NCI-H1105 (cell line): ENCODE measurements at regions not wholly inside any gene's neighbourhood (a gene's known extent, or its start where the extent isn't known, plus 50 kb on each side); places are given as distances from the start of the nearest gene placed in this dataset.

Experiments
- DNase-seq: peaks from one replicate; lab custom pipeline; 2025; lab: John Stamatoyannopoulos, UW

GRCh38 chr5:36355516-36355915 is 53.8 kb upstream of the RANBP3L start:
- no peak for DNase-seq

- DNase-seq: no peak
Observed at GRCh38 chr5:36356915-36357314, 55.2 kb upstream of the RANBP3L start.

DNA sequence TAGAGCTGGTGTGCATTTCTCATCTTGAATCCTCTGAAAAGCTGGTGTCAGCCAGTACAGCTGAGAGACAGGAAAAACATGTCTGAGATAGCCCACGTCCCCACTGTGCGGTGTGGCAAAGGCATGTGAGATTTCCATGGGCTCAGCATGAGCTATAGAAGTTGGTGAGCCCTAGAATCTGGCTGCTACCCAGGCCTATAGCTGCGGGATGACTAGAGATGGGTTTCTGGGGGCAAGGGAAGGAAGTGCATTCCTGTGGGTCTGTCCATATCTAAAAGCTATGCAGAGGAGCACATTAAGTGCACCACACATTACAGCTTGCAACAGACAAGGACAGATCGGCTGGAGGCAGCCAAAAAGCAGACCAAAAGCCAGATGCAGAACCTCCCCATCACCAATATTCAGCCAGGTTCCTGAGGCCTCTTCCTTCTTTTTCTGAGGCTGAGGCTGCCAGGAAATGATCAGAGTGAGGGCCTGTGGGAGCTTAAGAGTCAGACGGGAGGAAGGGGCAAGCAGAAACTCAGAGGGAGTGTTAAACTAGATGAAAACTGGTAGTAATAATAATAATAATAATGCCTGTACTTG is 55.8 kb upstream of the RANBP3L start:
- DNase-seq: no peak

DNA sequence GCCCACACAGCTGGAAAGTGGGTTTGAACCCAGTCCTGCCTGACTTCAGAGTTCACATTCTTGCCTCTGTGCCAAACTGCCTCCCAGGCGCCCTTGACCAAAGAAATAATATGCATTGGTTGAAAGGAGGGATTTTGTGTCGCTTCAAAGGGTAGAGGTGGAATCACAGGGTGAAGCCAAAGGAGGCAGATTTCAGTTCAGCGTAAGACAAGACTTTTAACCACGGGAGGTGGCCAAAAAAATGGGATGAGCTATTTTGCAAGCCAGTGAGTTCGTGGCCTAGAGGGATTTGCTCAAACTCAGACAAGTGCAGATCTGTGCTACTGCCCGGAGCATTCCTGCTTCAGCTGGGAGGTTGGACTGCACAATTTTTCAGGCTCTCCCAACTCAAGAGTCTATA is 57.6 kb upstream of the RANBP3L start:
- DNase-seq: no peak

DNA sequence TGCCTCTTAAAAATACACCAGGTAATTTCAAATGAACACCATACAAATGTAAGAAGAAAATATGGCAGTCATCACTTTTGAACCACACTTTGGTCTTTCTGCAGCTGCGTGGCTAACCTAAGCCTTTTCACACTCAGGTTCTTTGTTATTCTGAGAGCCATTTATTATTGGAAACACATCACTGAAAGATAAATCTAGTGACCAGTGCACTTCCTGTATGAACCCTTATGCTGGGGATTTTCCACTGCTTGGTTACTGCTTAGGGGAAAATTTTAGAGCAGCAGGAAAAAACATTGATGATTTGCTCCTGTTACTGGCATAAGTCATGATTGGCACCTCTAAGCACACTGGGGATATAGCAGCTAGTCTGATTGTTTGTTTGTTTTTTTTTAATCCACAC is 58.6 kb upstream of the RANBP3L start:
- DNase-seq: no peak

DNA sequence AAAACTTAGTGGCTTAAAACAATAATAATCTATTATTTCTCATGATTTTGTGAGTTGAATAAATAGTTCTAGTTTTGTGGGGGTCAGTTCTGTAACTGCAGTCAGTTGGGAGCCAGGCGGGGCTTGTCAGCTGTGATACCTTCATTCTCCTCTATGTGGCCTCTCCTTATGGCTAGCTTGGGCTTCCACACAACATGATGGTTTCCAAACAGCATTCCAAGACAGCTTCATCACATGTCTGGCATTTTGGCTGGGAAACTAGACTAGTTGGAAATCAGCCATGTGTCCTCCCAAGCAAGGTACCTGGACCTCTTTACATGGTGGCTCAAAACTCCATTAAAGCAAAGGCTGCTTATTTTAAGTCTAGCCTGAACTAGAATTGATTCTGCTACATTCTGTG is 61.4 kb upstream of the RANBP3L start:
- DNase-seq: no peak

GRCh38 chr5:36363744-36364143 is 62.0 kb upstream of the RANBP3L start:
- no peak for DNase-seq

DNA sequence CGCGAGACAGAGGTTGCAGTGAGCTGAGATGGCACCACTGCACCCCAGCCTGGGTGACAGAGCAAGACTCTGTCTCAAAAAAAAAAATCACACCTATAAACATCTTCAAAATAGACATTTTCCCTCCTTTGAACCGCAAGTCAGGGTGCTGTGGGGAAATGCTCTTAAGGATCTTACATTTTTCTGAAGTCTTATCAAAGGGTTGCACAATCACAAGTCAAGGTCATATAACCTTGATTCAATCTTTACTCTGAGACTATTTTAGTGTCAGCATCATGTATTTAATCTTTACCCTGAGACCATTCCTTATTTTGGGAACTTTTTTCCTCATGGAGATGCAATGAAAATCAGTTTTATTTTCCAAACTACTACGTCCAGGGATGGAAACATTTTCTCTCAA is 62.8 kb upstream of the RANBP3L start:
- no peak for DNase-seq

- DNase-seq: no peak
Observed at GRCh38 chr5:36365896-36366295, 64.2 kb upstream of the RANBP3L start.

DNA sequence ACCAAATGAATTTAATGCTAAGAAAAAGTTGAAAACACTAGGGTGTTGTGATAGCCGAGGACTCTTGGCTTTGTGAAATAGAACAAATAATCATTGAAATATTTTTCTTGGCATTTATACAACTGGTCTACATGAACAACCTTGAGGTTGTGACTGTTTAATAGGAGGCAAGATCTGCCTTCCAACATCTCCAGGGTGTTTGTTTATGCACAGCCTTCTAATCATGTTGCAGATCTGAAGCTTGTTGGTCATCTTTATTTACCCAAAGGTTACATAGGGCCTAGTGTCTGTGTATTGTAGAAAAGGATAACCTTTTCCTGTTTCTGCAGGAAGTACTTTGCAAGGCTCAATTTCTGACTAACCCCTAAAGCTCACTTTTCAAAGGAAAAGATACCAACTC is 65.2 kb upstream of the RANBP3L start:
- DNase-seq: no peak

DNA sequence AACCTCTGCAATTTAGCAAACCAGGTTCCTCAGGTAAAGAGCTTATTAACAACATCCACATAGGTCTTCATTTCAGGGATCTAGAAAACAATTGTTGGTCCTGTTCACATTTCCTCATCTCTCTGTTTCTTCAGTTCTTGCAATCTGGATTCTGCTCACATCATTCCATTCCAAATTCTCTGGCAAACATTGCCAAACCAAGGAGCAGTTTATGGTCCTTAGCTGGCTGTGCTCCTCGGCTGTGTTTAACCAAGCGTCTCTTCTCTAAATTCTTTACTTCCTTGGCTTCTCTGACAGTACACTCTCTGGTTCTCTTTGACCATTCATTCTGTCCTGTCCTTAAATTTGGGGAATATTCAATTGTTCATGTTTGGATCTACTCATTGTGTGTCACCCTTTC is 65.8 kb upstream of the RANBP3L start:
- DNase-seq: no peak

DNA sequence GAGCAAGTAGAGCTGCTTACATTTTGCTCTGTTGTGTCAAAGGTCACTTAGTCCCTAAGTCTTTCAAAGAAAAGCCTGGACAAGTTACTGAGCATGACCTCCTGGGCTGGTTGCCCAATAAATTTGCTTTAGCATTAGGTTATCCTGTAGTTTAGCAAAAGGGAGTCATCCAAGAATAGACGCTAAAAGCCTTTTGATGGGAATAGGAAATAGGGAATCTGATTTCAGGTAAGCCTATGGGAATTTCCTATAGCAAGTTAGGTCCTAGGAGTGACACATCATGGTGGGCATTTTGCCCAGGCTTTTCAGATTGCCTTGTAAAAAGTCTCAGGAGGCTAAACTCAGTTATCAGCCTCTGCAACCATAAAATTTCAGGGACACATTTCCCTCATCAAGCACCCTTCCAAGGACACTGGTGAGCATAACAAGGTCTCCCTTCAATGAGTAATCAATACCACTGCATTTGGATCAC is 67.6 kb upstream of the RANBP3L start:
- DNase-seq: no peak

DNA sequence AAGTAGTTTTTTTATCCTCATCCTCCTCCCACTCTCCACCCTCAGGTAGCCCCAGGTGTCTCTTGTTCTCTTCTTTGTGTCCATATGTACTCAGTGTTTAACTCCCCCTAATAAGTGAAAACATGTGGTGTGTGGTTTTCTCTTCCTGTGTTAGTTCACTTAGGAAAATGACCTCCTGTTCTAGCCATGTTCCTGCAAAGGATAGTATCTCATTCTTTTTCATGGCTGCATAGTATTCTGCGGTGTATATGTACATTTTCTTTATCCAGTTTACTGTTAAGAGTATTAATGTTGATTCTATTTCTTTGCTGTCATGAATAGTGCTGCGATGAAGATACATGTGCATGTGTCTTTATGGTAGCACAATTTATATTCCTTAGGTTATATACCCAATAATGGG is 68.4 kb upstream of the RANBP3L start:
- no peak for DNase-seq

- DNase-seq: no peak
Observed at GRCh38 chr5:36371366-36371765, 69.7 kb upstream of the RANBP3L start.

- no peak for DNase-seq
Observed at GRCh38 chr5:36373527-36374086, 71.9 kb upstream of the RANBP3L start.

GRCh38 chr5:36374266-36374862 is 72.7 kb upstream of the RANBP3L start:
- DNase-seq: no peak

GRCh38 chr5:36377192-36377591 is 75.5 kb upstream of the RANBP3L start:
- DNase-seq: no peak

DNA sequence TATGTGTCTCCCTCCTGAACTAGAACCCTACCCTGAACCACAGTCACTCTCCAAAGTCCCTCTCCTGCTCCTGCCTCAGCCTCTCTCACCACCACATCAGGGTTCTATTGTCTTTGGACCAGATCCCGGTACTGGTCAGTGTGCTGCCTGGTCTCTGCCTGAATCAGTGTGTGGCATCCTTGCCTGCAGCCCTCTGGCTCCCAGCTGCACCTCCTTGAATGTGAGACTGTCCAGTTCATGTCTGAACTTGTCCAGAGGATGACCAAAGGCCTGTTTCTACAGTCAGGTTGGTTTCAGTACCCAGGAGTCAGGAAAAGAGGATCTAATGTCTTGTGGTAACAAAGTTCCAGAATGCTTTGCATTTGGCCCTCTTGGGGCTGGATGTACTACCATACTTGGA is 76.8 kb upstream of the RANBP3L start:
- no peak for DNase-seq

DNA sequence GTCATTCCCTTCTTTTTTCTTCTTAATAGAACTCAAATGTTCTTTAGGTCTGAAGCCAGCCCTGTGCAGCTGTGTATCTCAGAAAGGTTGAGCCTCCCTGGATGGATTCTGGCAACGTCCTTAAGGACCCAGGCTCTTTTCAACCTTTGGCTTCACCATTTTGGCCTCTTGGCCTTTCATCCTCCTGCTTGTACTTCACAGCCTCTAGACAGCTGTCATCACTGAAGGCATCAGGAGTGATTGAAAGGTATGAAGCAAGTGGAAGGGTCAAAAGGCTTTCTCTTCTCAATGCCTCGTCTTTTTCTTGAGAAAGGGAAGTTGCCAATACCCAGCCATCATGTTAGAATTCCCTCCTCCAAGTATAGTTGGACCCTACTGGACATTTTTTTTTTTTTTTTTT is 81.2 kb upstream of the RANBP3L start:
- no peak for DNase-seq

DNA sequence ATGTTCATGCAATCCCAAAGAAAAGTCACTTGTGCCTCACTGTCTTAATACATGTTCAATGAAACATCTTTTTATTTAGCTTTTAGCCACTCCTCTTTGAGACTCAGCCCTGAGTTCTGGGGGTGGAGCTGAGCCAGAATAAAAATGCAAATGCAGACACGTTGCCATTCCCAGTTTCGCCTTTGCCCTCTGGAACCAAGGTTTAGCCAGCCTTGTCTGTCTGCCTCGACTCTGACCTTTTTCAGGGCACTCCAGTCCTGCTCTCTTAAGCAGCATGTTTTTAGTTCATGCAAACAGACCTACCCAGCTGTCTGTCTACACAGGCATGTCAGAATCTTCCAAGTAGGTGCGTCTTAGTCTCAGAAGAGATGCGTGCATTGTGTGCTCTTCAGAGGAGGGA is 82.2 kb upstream of the RANBP3L start:
- DNase-seq: no peak

GRCh38 chr5:36384845-36385244 is 83.1 kb upstream of the RANBP3L start:
- DNase-seq: no peak

- no peak for DNase-seq
Observed at GRCh38 chr5:36385495-36385894, 83.8 kb upstream of the RANBP3L start.

DNA sequence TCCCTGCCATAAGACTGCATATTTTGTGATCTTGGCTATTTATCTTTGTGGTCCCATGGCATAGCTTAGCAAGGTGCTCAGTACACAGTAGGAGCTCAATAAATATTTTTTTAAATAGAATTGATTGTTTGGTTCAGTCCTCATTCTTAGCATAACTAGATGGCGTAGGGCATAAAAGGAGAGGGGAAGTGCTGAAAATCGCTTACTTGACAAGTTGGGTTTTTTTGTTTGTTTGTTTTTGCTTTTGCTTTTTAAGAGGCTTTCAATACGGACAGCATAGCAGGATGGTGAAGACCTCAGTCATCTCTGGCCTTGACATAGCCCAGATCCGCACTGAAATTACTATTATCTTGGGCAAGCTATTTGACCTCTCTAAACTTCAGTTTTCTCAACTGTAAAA is 86.6 kb upstream of the RANBP3L start:
- no peak for DNase-seq

DNA sequence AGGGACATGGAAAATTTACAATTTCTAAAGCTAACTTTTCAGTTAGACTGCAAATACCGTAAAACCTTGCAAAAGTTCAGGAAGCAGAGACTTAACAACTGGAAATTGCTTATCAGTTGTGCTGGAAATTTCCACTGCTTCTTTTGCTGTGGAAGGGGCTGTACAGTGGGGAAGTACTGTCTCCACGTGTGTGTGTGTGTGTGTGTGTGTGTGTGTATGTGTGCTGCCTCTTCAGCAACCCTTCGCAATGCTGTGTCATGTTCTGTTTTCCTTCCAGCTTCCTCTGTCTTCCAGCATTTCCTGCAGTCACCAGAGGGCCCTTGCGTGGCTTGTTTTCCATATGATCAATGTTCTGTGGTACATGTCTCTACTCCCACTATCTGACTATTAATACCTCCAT is 87.5 kb upstream of the RANBP3L start:
- DNase-seq: no peak
